HK-2 (cell line): ENCODE measurements at regions not wholly inside any gene's neighbourhood (a gene's known extent, or its start where the extent isn't known, plus 50 kb on each side); places are given as distances from the start of the nearest gene placed in this dataset.

Experiments used
- DNase-seq: peaks from one replicate; pipeline ENCODE4 v3.0.0-alpha.2; 2018; ENCODE audit not compliant: unreplicated experiment

GRCh38 chr7:16320099-16320660 is 101.2 kb downstream of the CRPPA start:
- no peak for DNase-seq

- DNase-seq = no peak
These were observed 102.1 kb downstream of the CRPPA start for GRCh38 chr7:16318989-16319915.

- DNase-seq = no peak
These were observed 102.9 kb downstream of the CRPPA start for GRCh38 chr7:16318463-16318862.

- DNase-seq = no peak
These were observed 103.9 kb downstream of the CRPPA start for GRCh38 chr7:16317406-16317805.

GRCh38 chr7:16315280-16315679 is 106.1 kb downstream of the CRPPA start:
- DNase-seq = no peak

GRCh38 chr7:16309129-16309528 is 112.2 kb downstream of the CRPPA start:
- DNase-seq = no peak

- DNase-seq = no peak
These were observed 120.0 kb downstream of the CRPPA start for GRCh38 chr7:16301291-16301690.

GRCh38 chr7:16300361-16300895 is 120.9 kb downstream of the CRPPA start:
- no peak for DNase-seq

GRCh38 chr7:16299853-16300252 is 121.5 kb downstream of the CRPPA start:
- no peak for DNase-seq

- no peak for DNase-seq
These were observed 123.1 kb downstream of the CRPPA start for GRCh38 chr7:16298221-16298620.

- no peak for DNase-seq
These were observed 125.8 kb downstream of the CRPPA start for GRCh38 chr7:16295558-16295957.

- DNase-seq = no peak
These were observed 127.5 kb downstream of the CRPPA start for GRCh38 chr7:16293669-16294425.

GRCh38 chr7:16284581-16284980 is 136.8 kb downstream of the CRPPA start:
- no peak for DNase-seq

- DNase-seq = no peak
These were observed 143.1 kb downstream of the CRPPA start for GRCh38 chr7:16278167-16278787.

- DNase-seq = no peak
These were observed 149.2 kb downstream of the CRPPA start for GRCh38 chr7:16271990-16272665.

- no peak for DNase-seq
These were observed 149.9 kb downstream of the CRPPA start for GRCh38 chr7:16271355-16271915.

GRCh38 chr7:16270844-16271243 is 150.5 kb downstream of the CRPPA start:
- no peak for DNase-seq

- DNase-seq = peak; percentile 43
These were observed 152.2 kb downstream of the CRPPA start for GRCh38 chr7:16268821-16269768.

- no peak for DNase-seq
These were observed 153.2 kb downstream of the CRPPA start for GRCh38 chr7:16267953-16268820.
